Mucosa of descending colon (tissue), 3 donors: ENCODE measurements at regions not wholly inside any gene's neighbourhood (a gene's known extent, or its start where the extent isn't known, plus 50 kb on each side); places are given as distances from the start of the nearest gene placed in this dataset.
"Not testable (repeated sequence)": the region's sequence is repeated elsewhere in the genome, so short reads cannot be mapped to it uniquely, and the experiment has no call there.

Source experiments
- ATAC-seq: fragments of 200-7000 bp; cut with Tn5 transposase; one replicate; pipeline ENCODE4 v1.9.1; 2020; ENCODE audit warnings: mild to moderate bottlenecking, moderate library complexity
- DNase-seq, 3 donors: peaks; one replicate each; pipeline ENCODE4 v3.0.0-alpha.2; 2020
- H3K36me3 ChIP-seq: fragments of 200-600 bp; one replicate; pipeline ENCODE4 v1.8.0; 2021; ENCODE audit warnings: low read depth, mild to moderate bottlenecking
- H3K4me1 ChIP-seq: fragments of 200-600 bp; one replicate; pipeline ENCODE4 v1.8.0; 2021; ENCODE audit warnings: low read depth, mild to moderate bottlenecking
- H3K4me3 ChIP-seq: fragments of 200-600 bp; one replicate; pipeline ENCODE4 v1.8.0; 2021; ENCODE audit warnings: mild to moderate bottlenecking
- H3K9me3 ChIP-seq: fragments of 200-600 bp; one replicate; pipeline ENCODE4 v1.8.0; 2021; ENCODE audit warnings: mild to moderate bottlenecking
- intact Hi-C, 2 donors: fragments of 100-400 bp; cut with DNase I in 1 of 2; cut with micrococcal nuclease in 1 of 2; formaldehyde crosslinking; loops; one replicate each; pipeline versions ENCODE4 v1.11.0 to v1.11.1; 2022; cut with DNase I, micrococcal nuclease
- TF ChIP-seq, protein P1 (sequence below): fragments of 200-600 bp; IDR thresholded peaks from one replicate; pipeline ENCODE4 v1.8.0; 2022; ENCODE audit warnings: antibody characterized with exemption, mild to moderate bottlenecking
- donor health status: DM: no; HTN: no; CAD: no; lungs with moderate emphysema.
- donor health status: DM: no; HTN: no; CAD: no.
- donor health status: DM: no; HTN: yes; CAD: no.

DNA sequence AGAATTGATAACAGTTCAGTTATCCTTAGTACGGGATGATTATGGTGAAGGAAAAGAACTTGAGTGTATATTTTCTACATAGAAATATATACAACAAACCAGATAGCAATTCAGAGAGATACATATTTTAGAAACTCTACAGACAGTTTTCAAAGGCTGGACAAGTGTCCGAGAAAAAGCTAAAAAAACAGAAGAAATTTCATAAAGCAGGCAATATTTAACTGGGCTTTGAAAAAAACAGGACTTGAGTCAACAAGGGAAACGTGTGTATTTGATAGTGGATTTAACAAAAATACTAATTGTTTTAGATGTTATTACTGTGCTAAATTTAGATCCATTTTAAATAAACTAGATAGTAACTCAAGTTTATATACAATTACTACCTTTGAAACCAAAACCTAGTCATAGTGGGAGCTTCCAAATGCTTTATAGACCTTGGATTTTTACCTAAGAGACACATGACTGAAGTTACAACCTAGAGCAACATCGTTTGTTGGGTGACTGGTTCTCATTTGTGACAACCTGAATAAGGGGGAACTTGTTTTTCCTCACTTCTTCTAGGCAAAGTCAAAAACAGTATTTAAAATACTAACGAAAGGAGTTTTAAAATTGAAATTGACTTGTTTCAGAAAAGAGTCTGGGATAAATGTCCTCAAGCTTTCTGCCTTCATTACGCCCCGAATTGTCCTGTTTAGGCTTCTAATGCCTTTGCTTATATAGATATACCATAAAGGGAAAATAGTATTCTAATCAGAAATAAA, 116.7 kb upstream of the PRSS16 start:
- no peak for DNase-seq
- intact Hi-C loops = loop anchor here in 1 of 2 donors (10.0 kb wide), 1 partner anchor 916 kb away; a partner anchor contains a TSS

DNA sequence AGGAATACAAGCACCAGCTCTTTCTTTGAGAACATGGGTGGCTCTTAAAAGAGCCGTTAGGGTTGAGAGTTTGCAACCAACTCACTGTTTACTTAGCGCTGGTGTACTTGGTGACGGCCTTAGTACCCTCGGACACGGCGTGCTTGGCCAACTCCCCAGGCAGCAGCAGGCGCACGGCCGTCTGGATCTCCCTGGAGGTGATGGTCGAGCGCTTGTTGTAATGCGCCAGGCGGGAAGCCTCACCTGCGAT, 115.3 kb upstream of the PRSS16 start:
- H3K9me3 ChIP-seq, DNase-seq, H3K36me3 ChIP-seq, H3K4me1 ChIP-seq: not testable (repeated sequence)
- intact Hi-C loops = loop anchor here in 1 of 2 donors (10.0 kb wide), 1 partner anchor 917 kb away; a partner anchor contains a TSS
- ATAC-seq = peak; percentile 9
- peak overlapping the region; percentile 31 for H3K4me3 ChIP-seq

More for the DNA sequence above, 116.7 kb upstream of the PRSS16 start:
- H3K36me3 ChIP-seq = no peaks in the 10 kb centered on the region
- no peak overlapping the region for H3K4me3 ChIP-seq
- TF ChIP-seq, protein P1, sequence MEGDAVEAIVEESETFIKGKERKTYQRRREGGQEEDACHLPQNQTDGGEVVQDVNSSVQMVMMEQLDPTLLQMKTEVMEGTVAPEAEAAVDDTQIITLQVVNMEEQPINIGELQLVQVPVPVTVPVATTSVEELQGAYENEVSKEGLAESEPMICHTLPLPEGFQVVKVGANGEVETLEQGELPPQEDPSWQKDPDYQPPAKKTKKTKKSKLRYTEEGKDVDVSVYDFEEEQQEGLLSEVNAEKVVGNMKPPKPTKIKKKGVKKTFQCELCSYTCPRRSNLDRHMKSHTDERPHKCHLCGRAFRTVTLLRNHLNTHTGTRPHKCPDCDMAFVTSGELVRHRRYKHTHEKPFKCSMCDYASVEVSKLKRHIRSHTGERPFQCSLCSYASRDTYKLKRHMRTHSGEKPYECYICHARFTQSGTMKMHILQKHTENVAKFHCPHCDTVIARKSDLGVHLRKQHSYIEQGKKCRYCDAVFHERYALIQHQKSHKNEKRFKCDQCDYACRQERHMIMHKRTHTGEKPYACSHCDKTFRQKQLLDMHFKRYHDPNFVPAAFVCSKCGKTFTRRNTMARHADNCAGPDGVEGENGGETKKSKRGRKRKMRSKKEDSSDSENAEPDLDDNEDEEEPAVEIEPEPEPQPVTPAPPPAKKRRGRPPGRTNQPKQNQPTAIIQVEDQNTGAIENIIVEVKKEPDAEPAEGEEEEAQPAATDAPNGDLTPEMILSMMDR = no peak
- ATAC-seq = no peak
- no peaks in the 10 kb centered on the region for H3K9me3 ChIP-seq
- peaks cover 9% of the 10 kb centered on the region for H3K4me1 ChIP-seq

DNA sequence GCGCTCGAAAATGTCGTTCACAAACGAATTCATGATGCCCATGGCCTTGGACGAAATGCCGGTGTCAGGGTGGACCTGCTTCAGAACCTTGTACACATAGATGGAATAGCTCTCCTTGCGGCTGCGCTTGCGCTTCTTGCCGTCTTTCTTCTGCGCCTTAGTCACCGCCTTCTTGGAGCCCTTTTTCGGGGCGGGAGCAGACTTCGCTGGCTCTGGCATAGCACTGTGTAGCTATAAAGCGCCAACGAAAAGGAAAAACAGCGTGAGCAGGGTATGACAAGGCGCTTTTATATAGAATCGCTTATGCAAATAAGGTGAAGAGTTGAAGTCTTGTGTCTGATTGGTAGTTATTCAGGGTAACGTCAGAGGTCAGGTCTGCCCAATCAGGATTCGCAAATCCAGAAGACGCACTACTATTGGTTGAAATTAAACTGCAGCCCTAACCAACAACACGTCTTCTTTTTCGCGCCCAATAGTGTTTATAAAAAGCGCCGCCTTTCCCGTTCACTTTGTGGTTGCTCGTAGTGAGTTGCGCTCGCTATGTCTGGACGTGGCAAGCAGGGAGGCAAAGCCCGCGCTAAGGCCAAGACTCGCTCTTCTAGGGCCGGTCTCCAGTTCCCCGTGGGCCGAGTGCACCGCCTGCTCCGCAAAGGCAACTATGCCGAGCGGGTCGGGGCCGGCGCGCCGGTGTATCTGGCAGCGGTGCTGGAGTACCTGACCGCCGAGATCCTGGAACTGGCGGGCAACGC, 114.8 kb upstream of the PRSS16 start:
- no peaks in the 10 kb centered on the region for H3K36me3 ChIP-seq
- TF ChIP-seq, protein P1 = peak; percentile 31
- peak overlapping the region; percentile 31 for H3K4me3 ChIP-seq
- DNase-seq (peak; percentile 88 to 95 (median 90)), ATAC-seq (peak; percentile 90)
- H3K9me3 ChIP-seq = no peaks in the 10 kb centered on the region
- H3K4me1 ChIP-seq = peaks cover 9% of the 10 kb centered on the region
- intact Hi-C loops = loop anchor here in 1 of 2 donors (10.0 kb wide), 1 partner anchor 918 kb away; a partner anchor contains a TSS

DNA sequence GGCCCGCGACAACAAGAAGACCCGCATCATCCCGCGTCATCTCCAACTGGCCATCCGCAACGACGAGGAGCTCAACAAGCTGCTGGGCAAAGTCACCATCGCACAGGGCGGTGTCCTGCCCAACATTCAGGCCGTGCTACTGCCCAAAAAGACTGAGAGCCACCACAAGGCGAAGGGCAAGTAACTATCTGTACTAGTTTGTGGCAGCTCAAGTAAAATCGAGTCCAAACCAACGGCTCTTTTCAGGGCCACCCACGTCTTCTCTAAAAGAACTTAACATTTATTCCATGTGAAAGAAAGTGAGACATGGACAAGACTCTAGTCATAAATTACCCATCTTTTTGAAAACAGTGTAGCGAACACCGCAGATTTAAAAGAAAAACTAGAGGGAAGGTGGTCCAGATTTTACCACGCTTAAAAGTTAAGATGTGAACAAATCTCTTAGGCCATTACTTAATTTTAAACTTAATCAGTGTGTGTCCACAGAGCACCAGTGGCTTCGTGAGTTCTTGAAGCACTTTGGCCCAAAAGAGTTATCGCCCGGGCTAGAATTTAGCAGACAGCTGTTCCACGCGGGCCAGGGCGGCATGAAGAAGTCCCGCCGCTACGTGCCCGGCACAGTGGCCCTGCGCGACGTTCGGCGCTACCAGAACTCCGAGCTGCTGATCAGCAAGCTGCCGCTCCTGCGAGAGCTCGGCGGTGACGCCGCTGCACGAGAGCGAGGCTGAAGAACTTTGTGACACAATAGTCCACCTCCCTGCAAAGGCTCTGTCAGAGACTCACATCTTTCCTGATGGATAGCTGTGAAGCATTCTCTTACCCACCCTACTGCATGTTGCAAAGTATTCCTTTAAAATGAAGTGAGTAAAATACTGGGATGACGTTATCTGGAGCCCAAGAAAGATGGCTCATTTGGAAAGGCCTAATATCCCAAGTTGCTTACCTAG, 113.9 kb upstream of the PRSS16 start:
- TF ChIP-seq, protein P1 = no peak
- Histone ChIP-seq H3K9me3 (no peaks in the 10 kb centered on the region), H3K4me3 (peak overlapping the region; percentile 31), H3K4me1 (peaks cover 9% of the 10 kb centered on the region), H3K36me3 (no peaks in the 10 kb centered on the region)
- intact Hi-C loops = loop anchor here in 1 of 2 donors (10.0 kb wide), 1 partner anchor 919 kb away; a partner anchor contains a TSS
- peak; percentile 79 to 92 (median 86) for DNase-seq
- ATAC-seq = peak; percentile 45

DNA sequence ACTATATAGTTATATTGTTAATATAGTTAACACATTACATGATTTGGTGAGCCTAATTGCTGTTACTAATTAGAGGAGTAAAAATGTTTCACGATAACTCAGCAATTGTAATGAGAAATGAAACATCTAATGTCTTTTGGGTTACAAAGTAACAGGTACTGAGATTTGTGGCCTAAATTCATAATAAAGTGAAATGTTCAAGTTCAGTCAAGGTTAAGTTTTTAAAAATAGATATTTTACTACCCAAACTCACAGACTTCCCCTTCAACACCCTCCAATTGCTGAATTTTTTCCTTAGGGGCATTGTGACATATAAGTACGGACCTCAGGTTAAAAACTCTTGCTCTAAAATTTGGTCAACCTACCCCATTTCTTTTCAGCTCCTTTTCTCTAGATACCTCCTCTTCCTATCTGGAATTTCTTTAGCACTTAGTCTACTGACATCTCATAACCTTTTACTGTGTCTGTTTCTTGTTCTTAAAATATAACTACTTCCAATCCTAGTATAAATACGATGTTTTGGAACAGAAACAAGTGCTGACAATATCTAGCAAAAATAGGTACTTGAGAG, 112.3 kb upstream of the PRSS16 start:
- no peaks in the 10 kb centered on the region for H3K36me3 ChIP-seq
- TF ChIP-seq, protein P1 = no peak
- no peak overlapping the region for H3K4me3 ChIP-seq
- no peak for ATAC-seq
- no peak for DNase-seq
- intact Hi-C loops = loop anchor here in 1 of 2 donors (10.0 kb wide), 1 partner anchor 920 kb away; a partner anchor contains a TSS
- no peaks in the 10 kb centered on the region for H3K9me3 ChIP-seq
- peaks cover 9% of the 10 kb centered on the region for H3K4me1 ChIP-seq
